ENCODE measurements at regions not wholly inside any gene's neighbourhood (a gene's known extent, or its start where the extent isn't known, plus 50 kb on each side); places are given as distances from the start of the nearest gene placed in this dataset.

- TF ChIP-seq CTCF (IDR thresholded peaks at IDR 0.05) = no peak
- no peak for TF ChIP-seq POLR2A (IDR thresholded peaks at IDR 0.05)
- no peak for TF ChIP-seq POLR2AphosphoS5 (IDR thresholded peaks at IDR 0.05; ENCODE audit: insufficient read depth in 1 of 2, low read depth in 1 of 2)
These were observed 1550.8 kb upstream of the SLC10A2 start for GRCh38 chr13:104616990-104617389.

Data from vagina (tissue), 2 donors.